OCI-LY3 (cell line): ENCODE measurements at regions not wholly inside any gene's neighbourhood (a gene's known extent, or its start where the extent isn't known, plus 50 kb on each side); places are given as distances from the start of the nearest gene placed in this dataset.

ENCODE experiments used
- CTCF ChIP-seq: fragments of 200-600, 300-600 bp; sonication (generic); IDR thresholded peaks from 2 replicates; pipeline ENCODE4 v1.5.1; 2014; ENCODE audit warnings: antibody characterized with exemption, low read length, low read depth
- EZH2phosphoT487 ChIP-seq: fragments of 200-600 bp; shearing (Covaris generic); IDR thresholded peaks from 2 replicates; pipeline ENCODE4 v1.6.1; 2018; ENCODE audit warnings: antibody characterized with exemption, mixed run types, low read depth

GRCh38 chr13:55263045-55263444 is 1877.7 kb upstream of the PRR20A start:
- TF ChIP-seq EZH2phosphoT487 (no peak), CTCF (no peak)
